ENCODE measurements at regions not wholly inside any gene's neighbourhood (a gene's known extent, or its start where the extent isn't known, plus 50 kb on each side); places are given as distances from the start of the nearest gene placed in this dataset.
"Not testable (repeated sequence)": the region's sequence is repeated elsewhere in the genome, so short reads cannot be mapped to it uniquely, and the experiment has no call there.

- DNase-seq: no peak
These were observed 248.8 kb upstream of the USP24 start for GRCh38 chr1:55463814-55464475.

- DNase-seq: no peak
These were observed 242.7 kb upstream of the USP24 start for GRCh38 chr1:55457874-55458273.

- DNase-seq: no peak
These were observed 241.8 kb upstream of the USP24 start for GRCh38 chr1:55456971-55457370.

GRCh38 chr1:55448261-55448660 is 233.1 kb upstream of the USP24 start:
- DNase-seq: no peak

- DNase-seq: no peak
These were observed 232.3 kb upstream of the USP24 start for GRCh38 chr1:55447488-55447887.

GRCh38 chr1:55446351-55446750 is 231.2 kb upstream of the USP24 start:
- DNase-seq: no peak

GRCh38 chr1:55445416-55445815 is 230.3 kb upstream of the USP24 start:
- DNase-seq: no peak

- no peak for DNase-seq
These were observed 229.5 kb upstream of the USP24 start for GRCh38 chr1:55444667-55445066.

GRCh38 chr1:55443175-55443915 is 228.2 kb upstream of the USP24 start:
- DNase-seq: no peak

GRCh38 chr1:55441489-55441888 is 226.3 kb upstream of the USP24 start:
- DNase-seq: no peak

- DNase-seq: no peak
These were observed 222.5 kb upstream of the USP24 start for GRCh38 chr1:55437692-55438091.

- not testable (repeated sequence) for DNase-seq
These were observed 215.6 kb upstream of the USP24 start for GRCh38 chr1:55430720-55431119.

GRCh38 chr1:55430206-55430605 is 215.0 kb upstream of the USP24 start:
- not testable (repeated sequence) for DNase-seq

GRCh38 chr1:55428944-55429931 is 214.1 kb upstream of the USP24 start:
- no peak for DNase-seq

- no peak for DNase-seq
These were observed 213.1 kb upstream of the USP24 start for GRCh38 chr1:55428231-55428630.

- DNase-seq: no peak
These were observed 212.4 kb upstream of the USP24 start for GRCh38 chr1:55427606-55428005.

- no peak for DNase-seq
These were observed 211.5 kb upstream of the USP24 start for GRCh38 chr1:55426619-55427018.

- no peak for DNase-seq
These were observed 211.0 kb upstream of the USP24 start for GRCh38 chr1:55426156-55426555.

- no peak for DNase-seq
These were observed 210.3 kb upstream of the USP24 start for GRCh38 chr1:55425310-55425930.

- no peak for DNase-seq
These were observed 208.2 kb upstream of the USP24 start for GRCh38 chr1:55423376-55423775.

GRCh38 chr1:55420929-55421716 is 206.0 kb upstream of the USP24 start:
- no peak for DNase-seq

- no peak for DNase-seq
These were observed 204.9 kb upstream of the USP24 start for GRCh38 chr1:55420026-55420425.

All from NK-92 treated with Interleukin-12 subunit alpha and Interleukin-12 subunit beta, amount 100 ng/mL, for 24 hours (cell line).